Osteoblast (primary cell): ENCODE measurements at regions not wholly inside any gene's neighbourhood (a gene's known extent, or its start where the extent isn't known, plus 50 kb on each side); places are given as distances from the start of the nearest gene placed in this dataset.

Experiments used
- DNase-seq: peaks from one replicate; pipeline ENCODE4 v3.0.0; 2011; ENCODE audit warnings: low spot score, mixed read lengths; ENCODE audit not compliant: insufficient read length; ENCODE audit errors: missing footprints
- H2AFZ ChIP-seq: 2 replicates; pipeline ENCODE4 v1.6.0; 2011; ENCODE audit warnings: mild to moderate bottlenecking, low read length
- H3K27ac ChIP-seq: 2 replicates; pipeline ENCODE4 v1.5.1; 2011; ENCODE audit warnings: mild to moderate bottlenecking, low read depth, low read length, moderate library complexity
- H3K27me3 ChIP-seq: 2 replicates; pipeline ENCODE4 v1.6.0; 2012; ENCODE audit warnings: mild to moderate bottlenecking, control low read depth, inconsistent platforms, low read length, moderate library complexity; ENCODE audit not compliant: insufficient read depth
- H3K36me3 ChIP-seq: 2 replicates; pipeline ENCODE4 v1.5.1; 2011; ENCODE audit warnings: mild to moderate bottlenecking, low read length, control low read depth, moderate library complexity; ENCODE audit not compliant: insufficient read depth
- H3K4me1 ChIP-seq: 2 replicates; pipeline ENCODE4 v1.5.1; 2011; ENCODE audit warnings: mild to moderate bottlenecking, low read length, control low read depth, moderate library complexity; ENCODE audit not compliant: insufficient read depth
- H3K4me2 ChIP-seq: 2 replicates; pipeline ENCODE4 v1.6.0; 2011; ENCODE audit warnings: mild to moderate bottlenecking, low read length; ENCODE audit not compliant: insufficient read depth
- H3K4me3 ChIP-seq: fragments of 200-600 bp; sonication (generic); 3 replicates; pipeline ENCODE4 v1.5.1; 2012; ENCODE audit warnings: mild to moderate bottlenecking, low read length, inconsistent platforms; ENCODE audit not compliant: insufficient read depth
- H3K79me2 ChIP-seq: 2 replicates; pipeline ENCODE4 v1.6.0; 2012; ENCODE audit warnings: mild to moderate bottlenecking, low read length, control low read depth, inconsistent platforms; ENCODE audit not compliant: insufficient read depth
- H3K9me3 ChIP-seq: 2 replicates; pipeline ENCODE4 v1.5.1; 2011; ENCODE audit warnings: low read depth, low read length, control low read depth
- H4K20me1 ChIP-seq: 2 replicates; pipeline ENCODE4 v1.6.0; 2012; ENCODE audit warnings: mild to moderate bottlenecking, low read length, control low read depth; ENCODE audit not compliant: insufficient read depth
- TF ChIP-seq, protein P1 (sequence below): IDR thresholded peaks from 2 replicates; pipeline ENCODE4 v1.5.1; 2011; ENCODE audit warnings: mild to moderate bottlenecking, low read depth, low read length, moderate library complexity; ENCODE audit errors: extremely low read depth

- no peak overlapping the region for H3K4me2 ChIP-seq
- H3K36me3 ChIP-seq, result no peaks in the 10 kb centered on the region
- H3K4me3 ChIP-seq, result no peak overlapping the region
- H2AFZ ChIP-seq, result no peak overlapping the region
- H3K27ac ChIP-seq, result no peak overlapping the region
- H3K9me3 ChIP-seq, result no peaks in the 10 kb centered on the region
- TF ChIP-seq, protein P1, sequence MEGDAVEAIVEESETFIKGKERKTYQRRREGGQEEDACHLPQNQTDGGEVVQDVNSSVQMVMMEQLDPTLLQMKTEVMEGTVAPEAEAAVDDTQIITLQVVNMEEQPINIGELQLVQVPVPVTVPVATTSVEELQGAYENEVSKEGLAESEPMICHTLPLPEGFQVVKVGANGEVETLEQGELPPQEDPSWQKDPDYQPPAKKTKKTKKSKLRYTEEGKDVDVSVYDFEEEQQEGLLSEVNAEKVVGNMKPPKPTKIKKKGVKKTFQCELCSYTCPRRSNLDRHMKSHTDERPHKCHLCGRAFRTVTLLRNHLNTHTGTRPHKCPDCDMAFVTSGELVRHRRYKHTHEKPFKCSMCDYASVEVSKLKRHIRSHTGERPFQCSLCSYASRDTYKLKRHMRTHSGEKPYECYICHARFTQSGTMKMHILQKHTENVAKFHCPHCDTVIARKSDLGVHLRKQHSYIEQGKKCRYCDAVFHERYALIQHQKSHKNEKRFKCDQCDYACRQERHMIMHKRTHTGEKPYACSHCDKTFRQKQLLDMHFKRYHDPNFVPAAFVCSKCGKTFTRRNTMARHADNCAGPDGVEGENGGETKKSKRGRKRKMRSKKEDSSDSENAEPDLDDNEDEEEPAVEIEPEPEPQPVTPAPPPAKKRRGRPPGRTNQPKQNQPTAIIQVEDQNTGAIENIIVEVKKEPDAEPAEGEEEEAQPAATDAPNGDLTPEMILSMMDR, result no peak
- no peaks in the 10 kb centered on the region for H3K79me2 ChIP-seq
- H4K20me1 ChIP-seq, result no peaks in the 10 kb centered on the region
- no peaks in the 10 kb centered on the region for H3K27me3 ChIP-seq
- DNase-seq, result no peak
- H3K4me1 ChIP-seq, result no peaks in the 10 kb centered on the region
Observed at GRCh38 chr13:79081942-79082341, 324.1 kb downstream of the RBM26 start.

DNA sequence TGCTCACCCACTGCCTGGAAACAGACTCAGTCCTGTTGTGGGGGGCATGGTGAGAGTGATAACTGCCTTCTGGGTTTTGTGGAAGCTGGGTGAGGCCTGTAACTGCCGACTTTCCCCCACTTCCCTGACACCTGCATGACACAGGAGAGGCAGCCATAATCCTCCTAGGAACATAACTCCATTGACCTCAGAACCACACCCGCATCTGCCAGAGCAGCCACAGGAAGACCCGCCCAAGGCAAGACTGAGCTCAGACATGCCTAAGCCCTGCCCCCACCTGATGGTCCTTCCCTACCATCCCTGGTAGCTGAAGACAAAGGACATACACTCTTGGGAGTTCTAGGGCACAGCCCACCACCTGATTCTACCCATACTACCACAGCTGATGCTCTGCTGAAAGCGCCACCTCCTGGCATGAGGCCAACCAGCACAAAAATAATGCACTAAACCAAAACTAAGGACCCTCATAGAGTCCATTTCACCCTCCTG, 326.7 kb downstream of the RBM26 start:
- Histone ChIP-seq H3K4me1 (no peaks in the 10 kb centered on the region), H3K79me2 (no peaks in the 10 kb centered on the region), H3K27me3 (no peaks in the 10 kb centered on the region), H4K20me1 (no peaks in the 10 kb centered on the region), H3K4me2 (no peak overlapping the region), H3K36me3 (no peaks in the 10 kb centered on the region), H3K4me3 (no peak overlapping the region), H2AFZ (no peak overlapping the region), H3K9me3 (no peaks in the 10 kb centered on the region), H3K27ac (no peak overlapping the region)
- TF ChIP-seq, protein P1, result no peak
- DNase-seq, result no peak

DNA sequence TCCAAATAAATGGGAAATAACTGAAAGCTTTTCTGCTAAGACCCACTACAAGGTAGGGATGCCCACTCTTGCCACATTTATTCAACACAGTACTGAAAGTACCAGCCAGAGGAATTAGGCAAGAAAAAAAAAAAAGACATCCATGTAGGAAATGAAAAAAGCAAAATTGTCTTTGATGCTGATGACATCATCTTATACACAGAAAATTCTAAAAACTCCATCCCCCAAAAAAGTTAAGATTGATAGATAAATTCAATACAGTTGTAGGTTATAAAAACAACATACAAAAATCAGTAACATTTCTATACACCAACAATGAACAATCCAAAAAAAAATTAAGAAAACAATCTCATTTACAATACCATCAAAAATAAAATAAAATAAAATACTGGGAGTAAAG, 330.4 kb downstream of the RBM26 start:
- no peak overlapping the region for H3K27ac ChIP-seq
- no peak overlapping the region for H3K4me2 ChIP-seq
- H4K20me1 ChIP-seq, result no peaks in the 10 kb centered on the region
- H3K9me3 ChIP-seq, result no peaks in the 10 kb centered on the region
- no peak overlapping the region for H2AFZ ChIP-seq
- no peak overlapping the region for H3K4me3 ChIP-seq
- DNase-seq, result no peak
- TF ChIP-seq, protein P1, result no peak
- H3K36me3 ChIP-seq, result no peaks in the 10 kb centered on the region
- no peaks in the 10 kb centered on the region for H3K79me2 ChIP-seq
- no peaks in the 10 kb centered on the region for H3K27me3 ChIP-seq
- H3K4me1 ChIP-seq, result no peaks in the 10 kb centered on the region

- no peak overlapping the region for H3K4me2 ChIP-seq
- no peak overlapping the region for H3K27ac ChIP-seq
- no peak overlapping the region for H3K4me3 ChIP-seq
- no peaks in the 10 kb centered on the region for H3K79me2 ChIP-seq
- H3K27me3 ChIP-seq, result no peaks in the 10 kb centered on the region
- DNase-seq, result no peak
- no peaks in the 10 kb centered on the region for H3K4me1 ChIP-seq
- TF ChIP-seq, protein P1, result no peak
- no peaks in the 10 kb centered on the region for H3K36me3 ChIP-seq
- no peaks in the 10 kb centered on the region for H3K9me3 ChIP-seq
- H2AFZ ChIP-seq, result no peak overlapping the region
- H4K20me1 ChIP-seq, result no peaks in the 10 kb centered on the region
Observed at GRCh38 chr13:79070343-79070974, 335.6 kb downstream of the RBM26 start.
